ENCODE measurements at regions not wholly inside any gene's neighbourhood (a gene's known extent, or its start where the extent isn't known, plus 50 kb on each side); places are given as distances from the start of the nearest gene placed in this dataset.

DNA sequence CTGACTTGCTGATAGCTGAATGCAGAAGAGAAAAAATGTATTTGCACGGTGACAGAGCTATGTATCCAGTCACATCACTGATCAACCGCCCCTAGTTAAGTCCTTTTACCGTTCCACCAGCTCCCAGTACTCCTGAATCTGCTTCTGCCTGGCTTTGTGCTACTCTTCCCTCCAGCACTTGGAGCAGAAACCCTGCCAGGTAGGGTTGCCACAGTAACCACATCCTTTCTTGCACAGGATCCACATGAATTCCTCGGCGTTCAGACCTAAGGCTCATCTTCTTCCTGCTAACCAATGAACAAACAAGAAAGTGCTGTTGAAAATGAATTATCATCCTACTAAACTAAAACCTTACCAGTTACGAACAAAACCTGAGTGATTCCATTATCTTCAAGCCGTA, 52.0 kb upstream of the KCTD7 start:
- TF ChIP-seq, protein P1, sequence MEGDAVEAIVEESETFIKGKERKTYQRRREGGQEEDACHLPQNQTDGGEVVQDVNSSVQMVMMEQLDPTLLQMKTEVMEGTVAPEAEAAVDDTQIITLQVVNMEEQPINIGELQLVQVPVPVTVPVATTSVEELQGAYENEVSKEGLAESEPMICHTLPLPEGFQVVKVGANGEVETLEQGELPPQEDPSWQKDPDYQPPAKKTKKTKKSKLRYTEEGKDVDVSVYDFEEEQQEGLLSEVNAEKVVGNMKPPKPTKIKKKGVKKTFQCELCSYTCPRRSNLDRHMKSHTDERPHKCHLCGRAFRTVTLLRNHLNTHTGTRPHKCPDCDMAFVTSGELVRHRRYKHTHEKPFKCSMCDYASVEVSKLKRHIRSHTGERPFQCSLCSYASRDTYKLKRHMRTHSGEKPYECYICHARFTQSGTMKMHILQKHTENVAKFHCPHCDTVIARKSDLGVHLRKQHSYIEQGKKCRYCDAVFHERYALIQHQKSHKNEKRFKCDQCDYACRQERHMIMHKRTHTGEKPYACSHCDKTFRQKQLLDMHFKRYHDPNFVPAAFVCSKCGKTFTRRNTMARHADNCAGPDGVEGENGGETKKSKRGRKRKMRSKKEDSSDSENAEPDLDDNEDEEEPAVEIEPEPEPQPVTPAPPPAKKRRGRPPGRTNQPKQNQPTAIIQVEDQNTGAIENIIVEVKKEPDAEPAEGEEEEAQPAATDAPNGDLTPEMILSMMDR (conservative IDR thresholded peaks at IDR 0.05): no peak
- TF ChIP-seq ZFX (IDR thresholded peaks at IDR 0.05): no peak

Data from C4-2B (cell line).